ENCODE measurements at regions not wholly inside any gene's neighbourhood (a gene's known extent, or its start where the extent isn't known, plus 50 kb on each side); places are given as distances from the start of the nearest gene placed in this dataset.

- no peaks in the 10 kb centered on the region for H3K36me3 Mint-ChIP-seq (ENCODE audit: unreplicated experiment)
- no peak overlapping the region for H3K27ac Mint-ChIP-seq (ENCODE audit: unreplicated experiment)
Measured at GRCh38 chr18:6498289-6498856, 83.7 kb upstream of the L3MBTL4 start.

GRCh38 chr18:6504605-6505497, 90.1 kb upstream of the L3MBTL4 start:
- H3K27ac Mint-ChIP-seq (ENCODE audit: unreplicated experiment) = no peak overlapping the region
- H3K27me3 Mint-ChIP-seq (ENCODE audit: unreplicated experiment) = peaks cover 29% of the 10 kb centered on the region
- DNase-seq (ENCODE audit: extremely low spot score, unreplicated experiment) = no peak
- no peak overlapping the region for H3K4me3 Mint-ChIP-seq (ENCODE audit: unreplicated experiment)
- no peaks in the 10 kb centered on the region for H3K36me3 Mint-ChIP-seq (ENCODE audit: unreplicated experiment)
- H3K4me1 Mint-ChIP-seq (ENCODE audit: unreplicated experiment) = peaks cover 22% of the 10 kb centered on the region
- no peak for TF ChIP-seq CTCF (IDR thresholded peaks at IDR 0.05)
- peaks cover 4% of the 10 kb centered on the region for H3K9me3 Mint-ChIP-seq (ENCODE audit: unreplicated experiment)

More at GRCh38 chr18:6498289-6498856, 83.7 kb upstream of the L3MBTL4 start:
- DNase-seq (ENCODE audit: extremely low spot score, unreplicated experiment) = no peak
- peaks cover 5% of the 10 kb centered on the region for H3K4me1 Mint-ChIP-seq (ENCODE audit: unreplicated experiment)
- peaks cover 4% of the 10 kb centered on the region for H3K9me3 Mint-ChIP-seq (ENCODE audit: unreplicated experiment)
- TF ChIP-seq CTCF (IDR thresholded peaks at IDR 0.05) = no peak
- H3K4me3 Mint-ChIP-seq (ENCODE audit: unreplicated experiment) = no peak overlapping the region
- H3K27me3 Mint-ChIP-seq (ENCODE audit: unreplicated experiment) = peaks cover 36% of the 10 kb centered on the region

- no peak for DNase-seq (ENCODE audit: extremely low spot score, unreplicated experiment)
- Mint-ChIP-seq H3K36me3 (ENCODE audit: unreplicated experiment) (no peaks in the 10 kb centered on the region), H3K27me3 (ENCODE audit: unreplicated experiment) (peaks cover 25% of the 10 kb centered on the region), H3K4me1 (ENCODE audit: unreplicated experiment) (peaks cover 27% of the 10 kb centered on the region), H3K4me3 (ENCODE audit: unreplicated experiment) (no peak overlapping the region), H3K27ac (ENCODE audit: unreplicated experiment) (no peak overlapping the region), H3K9me3 (ENCODE audit: unreplicated experiment) (peaks cover 4% of the 10 kb centered on the region)
- TF ChIP-seq CTCF (IDR thresholded peaks at IDR 0.05) = no peak
Measured at GRCh38 chr18:6505498-6505875, 90.8 kb upstream of the L3MBTL4 start.

- peaks cover 30% of the 10 kb centered on the region for H3K4me1 Mint-ChIP-seq (ENCODE audit: unreplicated experiment)
- no peaks in the 10 kb centered on the region for H3K36me3 Mint-ChIP-seq (ENCODE audit: unreplicated experiment)
- H3K4me3 Mint-ChIP-seq (ENCODE audit: unreplicated experiment) = peak overlapping the region; percentile 65
- peak overlapping the region; percentile 89 for H3K27ac Mint-ChIP-seq (ENCODE audit: unreplicated experiment)
- DNase-seq (ENCODE audit: extremely low spot score, unreplicated experiment) = no peak
- H3K27me3 Mint-ChIP-seq (ENCODE audit: unreplicated experiment) = no peaks in the 10 kb centered on the region
- no peaks in the 10 kb centered on the region for H3K9me3 Mint-ChIP-seq (ENCODE audit: unreplicated experiment)
- no peak for TF ChIP-seq CTCF (IDR thresholded peaks at IDR 0.05)
Measured at GRCh38 chr18:6509417-6509816, 94.7 kb upstream of the L3MBTL4 start.

- peaks cover 28% of the 10 kb centered on the region for H3K4me1 Mint-ChIP-seq (ENCODE audit: unreplicated experiment)
- no peak for DNase-seq (ENCODE audit: extremely low spot score, unreplicated experiment)
- H3K4me3 Mint-ChIP-seq (ENCODE audit: unreplicated experiment) = peak overlapping the region; percentile 65
- H3K36me3 Mint-ChIP-seq (ENCODE audit: unreplicated experiment) = no peaks in the 10 kb centered on the region
- no peak for TF ChIP-seq CTCF (IDR thresholded peaks at IDR 0.05)
- H3K27me3 Mint-ChIP-seq (ENCODE audit: unreplicated experiment) = no peaks in the 10 kb centered on the region
- no peaks in the 10 kb centered on the region for H3K9me3 Mint-ChIP-seq (ENCODE audit: unreplicated experiment)
- peak overlapping the region; percentile 89 for H3K27ac Mint-ChIP-seq (ENCODE audit: unreplicated experiment)
Measured at GRCh38 chr18:6509832-6510231, 95.1 kb upstream of the L3MBTL4 start.
